NCI-H510A (cell line): ENCODE measurements at regions not wholly inside any gene's neighbourhood (a gene's known extent, or its start where the extent isn't known, plus 50 kb on each side); places are given as distances from the start of the nearest gene placed in this dataset.
"Not testable (repeated sequence)": the region's sequence is repeated elsewhere in the genome, so short reads cannot be mapped to it uniquely, and the experiment has no call there.

Source experiments
- DNase-seq: peaks from one replicate; lab custom pipeline; 2025; lab: John Stamatoyannopoulos, UW

- no peak for DNase-seq
Observed at GRCh38 chr12:112711507-112711906, 80.0 kb upstream of the RPH3A start.

GRCh38 chr12:112712751-112713150 is 78.8 kb upstream of the RPH3A start:
- DNase-seq, result not testable (repeated sequence)

GRCh38 chr12:112713471-112713870 is 78.1 kb upstream of the RPH3A start:
- no peak for DNase-seq

- no peak for DNase-seq
Observed at GRCh38 chr12:112714166-112714710, 77.3 kb upstream of the RPH3A start.

GRCh38 chr12:112716099-112717093 is 75.2 kb upstream of the RPH3A start:
- no peak for DNase-seq

- no peak for DNase-seq
Observed at GRCh38 chr12:112728864-112729263, 62.7 kb upstream of the RPH3A start.

GRCh38 chr12:112734859-112735695 is 56.5 kb upstream of the RPH3A start:
- no peak for DNase-seq

GRCh38 chr12:112738531-112738930 is 53.0 kb upstream of the RPH3A start:
- DNase-seq, result no peak

- DNase-seq, result no peak
Observed at GRCh38 chr12:112740387-112740934, 51.1 kb upstream of the RPH3A start.

GRCh38 chr12:112741106-112741505 is 50.4 kb upstream of the RPH3A start:
- no peak for DNase-seq
